OCI-M1 (cell line): ENCODE measurements at regions not wholly inside any gene's neighbourhood (a gene's known extent, or its start where the extent isn't known, plus 50 kb on each side); places are given as distances from the start of the nearest gene placed in this dataset.

Source experiments
- DNase-seq: peaks from one replicate; lab custom pipeline; 2025; lab: John Stamatoyannopoulos, UW

- DNase-seq, result no peak
Measured at GRCh38 chr22:48857202-48857805, 970.4 kb downstream of the BRD1 start.

GRCh38 chr22:48856308-48856615, 971.4 kb downstream of the BRD1 start:
- DNase-seq, result no peak

- no peak for DNase-seq
Measured at GRCh38 chr22:48855593-48856307, 971.9 kb downstream of the BRD1 start.

- DNase-seq, result no peak
Measured at GRCh38 chr22:48855013-48855412, 972.7 kb downstream of the BRD1 start.

- no peak for DNase-seq
Measured at GRCh38 chr22:48853627-48854240, 973.9 kb downstream of the BRD1 start.

- DNase-seq, result no peak
Measured at GRCh38 chr22:48851933-48852549, 975.6 kb downstream of the BRD1 start.

GRCh38 chr22:48850658-48851287, 976.9 kb downstream of the BRD1 start:
- no peak for DNase-seq

- DNase-seq, result no peak
Measured at GRCh38 chr22:48849963-48850657, 977.6 kb downstream of the BRD1 start.

GRCh38 chr22:48849219-48849912, 978.3 kb downstream of the BRD1 start:
- DNase-seq, result no peak

GRCh38 chr22:48846200-48846599, 981.5 kb downstream of the BRD1 start:
- no peak for DNase-seq

GRCh38 chr22:48845356-48845936, 982.2 kb downstream of the BRD1 start:
- no peak for DNase-seq

- no peak for DNase-seq
Measured at GRCh38 chr22:48844056-48844675, 983.5 kb downstream of the BRD1 start.

GRCh38 chr22:48843640-48844039, 984.0 kb downstream of the BRD1 start:
- DNase-seq, result no peak

GRCh38 chr22:48842976-48843375, 984.7 kb downstream of the BRD1 start:
- DNase-seq, result no peak

GRCh38 chr22:48842583-48842945, 985.1 kb downstream of the BRD1 start:
- DNase-seq, result no peak

GRCh38 chr22:48841881-48842582, 985.6 kb downstream of the BRD1 start:
- no peak for DNase-seq

- DNase-seq, result no peak
Measured at GRCh38 chr22:48840112-48840949, 987.3 kb downstream of the BRD1 start.

- no peak for DNase-seq
Measured at GRCh38 chr22:48838846-48839730, 988.6 kb downstream of the BRD1 start.
